Liver (tissue), 7 donors: ENCODE measurements at regions not wholly inside any gene's neighbourhood (a gene's known extent, or its start where the extent isn't known, plus 50 kb on each side); places are given as distances from the start of the nearest gene placed in this dataset.

Experiments
- DNase-seq: peaks from one replicate; pipeline ENCODE4 v3.0.0-alpha.2; 2017; ENCODE audit warnings: low spot score
- H3K27ac ChIP-seq, 2 donors: one replicate each; pipeline ENCODE4 v1.7.0; 2013; ENCODE audit warnings: inconsistent platforms in 2 of 2, low read length in 2 of 2, control low read depth in 1 of 2, low read depth in 1 of 2, mild to moderate bottlenecking in 1 of 2
- H3K27me3 ChIP-seq, 4 donors: one replicate each; pipeline versions ENCODE4 v1.6.1 to v1.7.0; 2013; ENCODE audit warnings: low read length in 3 of 4, inconsistent platforms in 1 of 4, mild to moderate bottlenecking in 1 of 4, moderate library complexity in 1 of 4; ENCODE audit not compliant: control insufficient read depth in 4 of 4, insufficient read depth in 4 of 4
- H3K36me3 ChIP-seq, 4 donors: one replicate each; pipeline versions ENCODE4 v1.6.1 to v1.7.0; 2013; ENCODE audit warnings: low read length in 3 of 4, mild to moderate bottlenecking in 3 of 4, low read depth in 1 of 4, moderate library complexity in 1 of 4; ENCODE audit not compliant: control insufficient read depth in 4 of 4, insufficient read depth in 3 of 4
- H3K4me1 ChIP-seq, 4 donors: one replicate each; pipeline versions ENCODE4 v1.6.1 to v1.7.0; 2013; ENCODE audit warnings: low read length in 3 of 4, mild to moderate bottlenecking in 3 of 4, moderate library complexity in 1 of 4; ENCODE audit not compliant: control insufficient read depth in 4 of 4, insufficient read depth in 4 of 4
- H3K4me3 ChIP-seq, 3 donors: one replicate each; pipeline versions ENCODE4 v1.6.1 to v1.7.0; 2013; ENCODE audit warnings: low read length in 3 of 3, control low read depth in 1 of 3, low read depth in 1 of 3, mild to moderate bottlenecking in 1 of 3
- H3K9ac ChIP-seq, 2 donors: one replicate each; pipeline ENCODE4 v1.7.0; 2013; ENCODE audit warnings: low read length in 2 of 2, mild to moderate bottlenecking in 2 of 2, moderate library complexity in 2 of 2, control low read depth in 1 of 2, low read depth in 1 of 2
- H3K9me3 ChIP-seq, 4 donors: one replicate each; pipeline versions ENCODE4 v1.6.1 to v1.7.0; 2013; ENCODE audit warnings: low read length in 3 of 4; ENCODE audit not compliant: control insufficient read depth in 4 of 4
- EGR1 ChIP-seq, 2 donors: IDR thresholded peaks; 2 replicates each; pipeline ENCODE4 v1.6.1; 2016 to 2018; ENCODE audit warnings: antibody characterized with exemption in 2 of 2, low read depth in 2 of 2
- FOXA2 ChIP-seq: IDR thresholded peaks from 2 replicates; pipeline ENCODE4 v1.6.1; 2016; ENCODE audit warnings: antibody characterized with exemption
- GABPA ChIP-seq, 2 donors: IDR thresholded peaks in 1 of 2; conservative IDR thresholded peaks in 1 of 2; 2 replicates each; pipeline ENCODE4 v1.6.1; 2016; ENCODE audit warnings: antibody characterized with exemption in 2 of 2, mild to moderate bottlenecking in 1 of 2, moderate library complexity in 1 of 2
- HNF4A ChIP-seq, 2 donors: conservative IDR thresholded peaks; 2 replicates each; pipeline ENCODE4 v1.6.1; 2016; ENCODE audit warnings: antibody characterized with exemption in 2 of 2, mild to moderate bottlenecking in 2 of 2
- MAX ChIP-seq: IDR thresholded peaks from 2 replicates; pipeline ENCODE4 v1.6.1; 2016; ENCODE audit warnings: antibody characterized with exemption
- RAD21 ChIP-seq, 2 donors: IDR thresholded peaks; 2 replicates each; pipeline ENCODE4 v1.6.1; 2016; ENCODE audit warnings: antibody characterized with exemption in 2 of 2, mild to moderate bottlenecking in 2 of 2
- REST ChIP-seq: IDR thresholded peaks from 2 replicates; pipeline ENCODE4 v1.6.1; 2016; ENCODE audit warnings: antibody characterized with exemption, mild to moderate bottlenecking
- RXRA ChIP-seq, 2 donors: IDR thresholded peaks; 2 replicates each; pipeline ENCODE4 v1.6.1; 2017 to 2018; ENCODE audit warnings: antibody characterized with exemption in 2 of 2, mild to moderate bottlenecking in 1 of 2
- SP1 ChIP-seq: IDR thresholded peaks from 2 replicates; pipeline ENCODE4 v1.6.1; 2018; ENCODE audit warnings: antibody characterized with exemption, mild to moderate bottlenecking
- TAF1 ChIP-seq: conservative IDR thresholded peaks from 2 replicates; pipeline ENCODE4 v1.6.1; 2016; ENCODE audit warnings: antibody characterized with exemption, mild to moderate bottlenecking
- YY1 ChIP-seq: IDR thresholded peaks from 2 replicates; pipeline ENCODE4 v1.6.1; 2016; ENCODE audit warnings: antibody characterized with exemption, mild to moderate bottlenecking
- ZBTB33 ChIP-seq: IDR thresholded peaks from 2 replicates; pipeline ENCODE4 v1.6.1; 2016; ENCODE audit warnings: antibody characterized with exemption
- WGBS: extraction: QIAGEN DNeasy Blood & Tissue Kit; methylation state at CpG from one replicate; pipeline ENCODE4 v1.1.7; 2013; 5-methylcytosine and 5-hydroxymethylcytosine counted together
- donor health status: healthy.
- donor health status: healthy.
- donor health status: healthy.
- donor health status: healthy.

- no peak overlapping the region for H3K4me3 ChIP-seq
- no peaks in the 10 kb centered on the region for H3K36me3 ChIP-seq
- 53% methylated on average over 4 of the region's 4 CpGs for WGBS
- no peak overlapping the region for H3K9ac ChIP-seq
- H3K4me1 ChIP-seq: no peaks in the 10 kb centered on the region
- H3K27ac ChIP-seq: no peak overlapping the region
- no peak for TF ChIP-seq HNF4A (conservative IDR thresholded peaks at IDR 0.05)
- no peak for TF ChIP-seq REST
- TF ChIP-seq YY1: no peak
- no peak for TF ChIP-seq RAD21 (IDR thresholded peaks at IDR 0.05)
- TF ChIP-seq EGR1 (IDR thresholded peaks at IDR 0.05; ENCODE audit: low read depth in 2 of 2): no peak
- no peak for DNase-seq
- no peaks in the 10 kb centered on the region for H3K9me3 ChIP-seq
- no peaks in the 10 kb centered on the region for H3K27me3 ChIP-seq
Observed at GRCh38 chr3:35322070-35322469, 317.3 kb upstream of the ARPP21 start.

GRCh38 chr3:35335703-35336102, 303.6 kb upstream of the ARPP21 start:
- H3K4me1 ChIP-seq: no peaks in the 10 kb centered on the region
- 81% methylated on average over 3 of the region's 3 CpGs for WGBS
- TF ChIP-seq HNF4A (conservative IDR thresholded peaks at IDR 0.05) (no peak), ZBTB33 (no peak)
- no peaks in the 10 kb centered on the region for H3K9me3 ChIP-seq
- DNase-seq: no peak
- no peak overlapping the region for H3K27ac ChIP-seq
- H3K4me3 ChIP-seq: no peak overlapping the region
- H3K9ac ChIP-seq: no peak overlapping the region
- H3K27me3 ChIP-seq: no peaks in the 10 kb centered on the region
- H3K36me3 ChIP-seq: no peaks in the 10 kb centered on the region

GRCh38 chr3:35336601-35337000, 302.7 kb upstream of the ARPP21 start:
- no peaks in the 10 kb centered on the region for H3K27me3 ChIP-seq
- no peaks in the 10 kb centered on the region for H3K9me3 ChIP-seq
- TF ChIP-seq RXRA (IDR thresholded peaks at IDR 0.05): no peak
- no peak for TF ChIP-seq SP1
- TF ChIP-seq MAX: no peak
- TF ChIP-seq GABPA (IDR thresholded peaks at IDR 0.05 in 1 of 2, conservative IDR thresholded peaks at IDR 0.05 in 1 of 2): no peak
- no peak for TF ChIP-seq RAD21 (IDR thresholded peaks at IDR 0.05)
- TF ChIP-seq EGR1 (IDR thresholded peaks at IDR 0.05; ENCODE audit: low read depth in 2 of 2): no peak
- TF ChIP-seq HNF4A (conservative IDR thresholded peaks at IDR 0.05): no peak
- TF ChIP-seq FOXA2: no peak
- no peak for TF ChIP-seq TAF1
- H3K36me3 ChIP-seq: no peaks in the 10 kb centered on the region
- no peak overlapping the region for H3K27ac ChIP-seq
- H3K4me1 ChIP-seq: no peaks in the 10 kb centered on the region
- H3K4me3 ChIP-seq: no peak overlapping the region
- no peak overlapping the region for H3K9ac ChIP-seq
- DNase-seq: no peak
